DMS53 treated with DMSO at 0.1 percent for 48 hours (cell line): ENCODE measurements at regions not wholly inside any gene's neighbourhood (a gene's known extent, or its start where the extent isn't known, plus 50 kb on each side); places are given as distances from the start of the nearest gene placed in this dataset.

Source experiments
- DNase-seq: peaks from one replicate; lab custom pipeline; 2025; ENCODE audit not compliant: unreplicated experiment; lab: John Stamatoyannopoulos, UW

- DNase-seq, result no peak
Measured at GRCh38 chr15:39488516-39488915, 92.4 kb upstream of the THBS1 start.

GRCh38 chr15:39488961-39489360 is 91.9 kb upstream of the THBS1 start:
- no peak for DNase-seq

- DNase-seq, result no peak
Measured at GRCh38 chr15:39491115-39491885, 89.6 kb upstream of the THBS1 start.

GRCh38 chr15:39491886-39492490 is 88.9 kb upstream of the THBS1 start:
- DNase-seq, result no peak

- no peak for DNase-seq
Measured at GRCh38 chr15:39493424-39494067, 87.3 kb upstream of the THBS1 start.

GRCh38 chr15:39494462-39494861 is 86.4 kb upstream of the THBS1 start:
- no peak for DNase-seq

GRCh38 chr15:39495871-39496840 is 84.7 kb upstream of the THBS1 start:
- no peak for DNase-seq

GRCh38 chr15:39497016-39497758 is 83.7 kb upstream of the THBS1 start:
- no peak for DNase-seq

GRCh38 chr15:39497759-39498565 is 82.9 kb upstream of the THBS1 start:
- DNase-seq, result no peak

GRCh38 chr15:39498629-39499028 is 82.2 kb upstream of the THBS1 start:
- no peak for DNase-seq

- no peak for DNase-seq
Measured at GRCh38 chr15:39499042-39499441, 81.8 kb upstream of the THBS1 start.

GRCh38 chr15:39499681-39500080 is 81.2 kb upstream of the THBS1 start:
- DNase-seq, result no peak

- no peak for DNase-seq
Measured at GRCh38 chr15:39501366-39502081, 79.4 kb upstream of the THBS1 start.

- DNase-seq, result peak; percentile 45
Measured at GRCh38 chr15:39502082-39502447, 78.8 kb upstream of the THBS1 start.

GRCh38 chr15:39502611-39503195 is 78.2 kb upstream of the THBS1 start:
- DNase-seq, result no peak

GRCh38 chr15:39503526-39503925 is 77.4 kb upstream of the THBS1 start:
- no peak for DNase-seq

- DNase-seq, result no peak
Measured at GRCh38 chr15:39504808-39505207, 76.1 kb upstream of the THBS1 start.

GRCh38 chr15:39506146-39506545 is 74.7 kb upstream of the THBS1 start:
- no peak for DNase-seq

- no peak for DNase-seq
Measured at GRCh38 chr15:39508536-39508935, 72.3 kb upstream of the THBS1 start.
